Smooth muscle cell of the brain vasculature (primary cell): ENCODE measurements at regions not wholly inside any gene's neighbourhood (a gene's known extent, or its start where the extent isn't known, plus 50 kb on each side); places are given as distances from the start of the nearest gene placed in this dataset.

Source experiments
- DNase-seq: peaks from one replicate; pipeline ENCODE4 v3.0.0-alpha.2; 2012; ENCODE audit warnings: low read depth, low spot score

- DNase-seq: no peak
Measured at GRCh38 chr4:22336822-22337221, 179.0 kb downstream of the ADGRA3 start.

- no peak for DNase-seq
Measured at GRCh38 chr4:22334155-22334554, 181.7 kb downstream of the ADGRA3 start.

GRCh38 chr4:22324422-22324821, 191.4 kb downstream of the ADGRA3 start:
- DNase-seq: no peak

GRCh38 chr4:22323691-22324090, 192.2 kb downstream of the ADGRA3 start:
- DNase-seq: no peak

GRCh38 chr4:22322996-22323395, 192.9 kb downstream of the ADGRA3 start:
- no peak for DNase-seq

- no peak for DNase-seq
Measured at GRCh38 chr4:22315628-22316027, 200.2 kb downstream of the ADGRA3 start.

GRCh38 chr4:22313976-22314375, 201.9 kb downstream of the ADGRA3 start:
- DNase-seq: no peak

- DNase-seq: no peak
Measured at GRCh38 chr4:22312113-22312512, 203.8 kb downstream of the ADGRA3 start.

- no peak for DNase-seq
Measured at GRCh38 chr4:22301253-22301652, 214.6 kb downstream of the ADGRA3 start.

- no peak for DNase-seq
Measured at GRCh38 chr4:22299678-22300077, 216.2 kb downstream of the ADGRA3 start.

- DNase-seq: no peak
Measured at GRCh38 chr4:22287631-22288030, 228.2 kb downstream of the ADGRA3 start.

- no peak for DNase-seq
Measured at GRCh38 chr4:22268350-22269025, 247.4 kb downstream of the ADGRA3 start.

GRCh38 chr4:22264261-22264660, 251.6 kb downstream of the ADGRA3 start:
- DNase-seq: no peak

GRCh38 chr4:22253431-22253830, 262.4 kb downstream of the ADGRA3 start:
- no peak for DNase-seq

- DNase-seq: no peak
Measured at GRCh38 chr4:22246847-22247246, 269.0 kb downstream of the ADGRA3 start.

- no peak for DNase-seq
Measured at GRCh38 chr4:22245294-22245693, 270.6 kb downstream of the ADGRA3 start.

GRCh38 chr4:22241415-22241814, 274.5 kb downstream of the ADGRA3 start:
- no peak for DNase-seq

- DNase-seq: no peak
Measured at GRCh38 chr4:22240814-22241213, 275.1 kb downstream of the ADGRA3 start.

- DNase-seq: no peak
Measured at GRCh38 chr4:22238742-22239141, 277.1 kb downstream of the ADGRA3 start.

- no peak for DNase-seq
Measured at GRCh38 chr4:22237846-22238494, 277.9 kb downstream of the ADGRA3 start.

- DNase-seq: no peak
Measured at GRCh38 chr4:22237155-22237751, 278.6 kb downstream of the ADGRA3 start.

GRCh38 chr4:22235698-22236097, 280.2 kb downstream of the ADGRA3 start:
- DNase-seq: no peak

- DNase-seq: no peak
Measured at GRCh38 chr4:22233230-22233629, 282.6 kb downstream of the ADGRA3 start.
